ENCODE measurements at regions not wholly inside any gene's neighbourhood (a gene's known extent, or its start where the extent isn't known, plus 50 kb on each side); places are given as distances from the start of the nearest gene placed in this dataset.

GRCh38 chr4:10924274-10924673 is 239.7 kb upstream of the CLNK start:
- no peak for DNase-seq
- Histone ChIP-seq H3K9me3 (replicated peaks in 1 of 3) (no peaks in the 10 kb centered on the region), H3K4me1 (replicated peaks in 1 of 2) (no peaks in the 10 kb centered on the region), H3K36me3 (replicated peaks in 1 of 2) (no peaks in the 10 kb centered on the region), H3K4me3 (no peak overlapping the region), H3K27ac (no peak overlapping the region), H3K27me3 (no peaks in the 10 kb centered on the region)
- intact Hi-C loops (cut with DNase I), result no loop called here
- 76 to 80% (median 78%) methylated on average over 3 of the region's 3 CpGs for WGBS, 4 donors
- TF ChIP-seq POLR2A (IDR thresholded peaks at IDR 0.05) (no peak), CTCF (IDR thresholded peaks at IDR 0.05) (no peak)

GRCh38 chr4:10917566-10917965 is 233.0 kb upstream of the CLNK start:
- intact Hi-C loops (cut with DNase I), result no loop called here

GRCh38 chr4:10898072-10898471 is 213.5 kb upstream of the CLNK start:
- H3K27ac ChIP-seq, result no peak overlapping the region
- no peaks in the 10 kb centered on the region for H3K36me3 ChIP-seq (replicated peaks in 1 of 2)
- intact Hi-C loops (cut with DNase I), result no loop called here
- no peak for DNase-seq
- no peaks in the 10 kb centered on the region for H3K27me3 ChIP-seq
- no peak overlapping the region for H3K4me3 ChIP-seq
- no peak for TF ChIP-seq CTCF (IDR thresholded peaks at IDR 0.05)
- no peak for TF ChIP-seq POLR2A (IDR thresholded peaks at IDR 0.05)
- no peaks in the 10 kb centered on the region for H3K4me1 ChIP-seq (replicated peaks in 1 of 2)
- WGBS, 4 donors, result 79 to 95% (median 87%) methylated on average over 5 of the region's 5 CpGs
- no peaks in the 10 kb centered on the region for H3K9me3 ChIP-seq (replicated peaks in 1 of 3)

More at GRCh38 chr4:10917566-10917965, 233.0 kb upstream of the CLNK start:
- Histone ChIP-seq H3K36me3 (replicated peaks in 1 of 2) (no peaks in the 10 kb centered on the region), H3K4me1 (replicated peaks in 1 of 2) (no peaks in the 10 kb centered on the region), H3K27ac (no peak overlapping the region), H3K27me3 (no peaks in the 10 kb centered on the region), H3K4me3 (no peak overlapping the region), H3K9me3 (replicated peaks in 1 of 3) (no peaks in the 10 kb centered on the region)
- WGBS, 4 donors, result 24 to 33% (median 31%) methylated on average over 7 of the region's 7 CpGs
- no peak for TF ChIP-seq CTCF (IDR thresholded peaks at IDR 0.05)
- TF ChIP-seq POLR2A (IDR thresholded peaks at IDR 0.05), result no peak
- DNase-seq, result peak; percentile 27 to 61 (median 40)

- no peak for TF ChIP-seq POLR2A (IDR thresholded peaks at IDR 0.05)
- no peak for TF ChIP-seq CTCF (IDR thresholded peaks at IDR 0.05)
- 64 to 74% (median 69%) methylated on average over 4 to 5 of the region's 5 CpGs for WGBS, 4 donors
- Histone ChIP-seq H3K9me3 (replicated peaks in 1 of 3) (no peaks in the 10 kb centered on the region), H3K36me3 (replicated peaks in 1 of 2) (no peaks in the 10 kb centered on the region), H3K4me1 (replicated peaks in 1 of 2) (no peaks in the 10 kb centered on the region), H3K27me3 (no peaks in the 10 kb centered on the region), H3K27ac (no peak overlapping the region), H3K4me3 (no peak overlapping the region)
- intact Hi-C loops (cut with DNase I), result no loop called here
- DNase-seq, result no peak
These were observed 212.5 kb upstream of the CLNK start for GRCh38 chr4:10897076-10897475.

All from adrenal gland (tissue), 9 donors.